ENCODE measurements at regions not wholly inside any gene's neighbourhood (a gene's known extent, or its start where the extent isn't known, plus 50 kb on each side); places are given as distances from the start of the nearest gene placed in this dataset.

DNA sequence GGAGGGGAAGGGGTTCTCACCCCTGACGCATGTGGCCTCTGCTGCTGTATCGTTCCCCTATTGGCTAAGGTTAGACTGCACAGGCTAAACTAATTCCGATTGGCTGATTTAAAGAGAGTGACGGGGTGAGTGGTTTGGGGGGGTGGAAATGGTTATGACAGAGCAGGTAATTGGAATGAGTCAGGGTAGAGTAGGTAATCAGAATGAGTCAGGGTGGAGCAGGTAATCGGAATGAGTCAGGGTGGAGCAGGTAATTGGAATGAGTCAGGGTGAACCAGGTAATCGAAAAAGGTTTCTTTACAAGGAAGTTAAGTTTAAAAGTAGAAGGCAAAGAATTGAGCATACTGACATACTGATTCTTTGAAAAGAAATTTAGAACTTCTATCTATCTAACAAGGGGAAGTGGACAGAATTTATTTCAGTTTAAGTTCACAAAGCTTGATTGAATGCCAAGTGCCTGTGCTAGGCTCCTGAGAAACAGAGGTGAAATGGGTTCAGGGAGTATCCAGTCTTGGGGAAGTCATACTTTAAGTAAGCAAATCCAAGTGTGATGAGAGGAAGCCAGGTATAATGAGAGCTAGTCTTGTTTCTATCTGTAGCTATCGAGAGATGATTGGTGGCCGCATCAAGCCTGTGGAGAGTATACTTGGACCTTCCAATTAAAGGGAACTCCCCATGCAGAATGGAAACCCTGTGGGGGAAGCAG is 58.0 kb downstream of the C11orf91 start:
- TF ChIP-seq EZH2phosphoT487 (IDR thresholded peaks at IDR 0.05; ENCODE audit: insufficient read depth, low read depth) (no peak), EZH2 (IDR thresholded peaks at IDR 0.05; ENCODE audit: insufficient read depth, poor library complexity, severe bottlenecking) (no peak)

Measured in GM23248 (cell line).